Activated effector memory CD4-positive, alpha-beta T cell treated with Interleukin-2 at 50 U/mL for 16 hours (primary cell): ENCODE measurements at regions not wholly inside any gene's neighbourhood (a gene's known extent, or its start where the extent isn't known, plus 50 kb on each side); places are given as distances from the start of the nearest gene placed in this dataset.
"Not testable (repeated sequence)": the region's sequence is repeated elsewhere in the genome, so short reads cannot be mapped to it uniquely, and the experiment has no call there.

Experiments
- DNase-seq: peaks from one replicate; pipeline ENCODE4 v3.0.0-alpha.2; 2020

- DNase-seq = no peak
Measured at GRCh38 chr3:95715128-95715527, 1099.3 kb upstream of the EPHA6 start.

- DNase-seq = no peak
Measured at GRCh38 chr3:95717048-95717447, 1097.3 kb upstream of the EPHA6 start.

DNA sequence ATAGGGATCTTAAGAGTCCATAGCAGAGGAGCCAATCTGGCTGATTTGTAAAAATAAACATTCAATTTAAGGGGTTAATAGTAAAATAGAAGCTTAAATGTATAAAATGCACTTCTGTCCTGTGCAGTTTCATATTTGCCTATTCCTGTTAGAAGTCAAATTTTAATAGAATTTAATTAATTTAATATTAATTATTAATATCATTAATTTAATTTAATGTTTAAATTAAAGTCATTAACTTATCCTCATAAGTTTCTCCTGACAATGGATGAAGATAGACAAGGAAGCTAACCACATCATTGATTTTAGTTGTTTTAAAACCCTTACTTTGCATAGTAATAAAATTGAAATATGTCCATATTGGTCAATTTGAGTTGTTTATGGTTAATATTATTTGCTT lies 1096.2 kb upstream of the EPHA6 start:
- DNase-seq = no peak

- no peak for DNase-seq
Measured at GRCh38 chr3:95719481-95719880, 1094.9 kb upstream of the EPHA6 start.

DNA sequence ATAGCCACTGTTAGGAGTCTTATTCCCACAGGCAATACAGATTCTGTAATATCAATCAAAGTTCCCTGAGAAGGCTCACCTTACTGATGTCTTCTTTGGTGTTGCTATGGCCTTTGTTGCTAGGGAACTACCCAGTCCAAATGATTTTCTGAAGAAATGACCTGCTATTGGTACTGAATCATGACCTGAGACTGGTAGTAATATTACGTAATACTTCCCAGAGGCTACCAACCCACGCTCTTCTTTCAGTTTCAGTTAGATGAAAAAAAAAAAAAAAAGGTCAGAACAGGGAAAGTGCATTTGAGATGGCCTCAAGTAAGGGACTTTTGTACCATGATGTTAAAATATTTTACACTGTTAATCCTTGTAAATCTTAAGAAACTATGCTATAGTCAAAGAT lies 1092.5 kb upstream of the EPHA6 start:
- no peak for DNase-seq

- DNase-seq = no peak
Measured at GRCh38 chr3:95725770-95726169, 1088.6 kb upstream of the EPHA6 start.

- DNase-seq = no peak
Measured at GRCh38 chr3:95731753-95732152, 1082.6 kb upstream of the EPHA6 start.

DNA sequence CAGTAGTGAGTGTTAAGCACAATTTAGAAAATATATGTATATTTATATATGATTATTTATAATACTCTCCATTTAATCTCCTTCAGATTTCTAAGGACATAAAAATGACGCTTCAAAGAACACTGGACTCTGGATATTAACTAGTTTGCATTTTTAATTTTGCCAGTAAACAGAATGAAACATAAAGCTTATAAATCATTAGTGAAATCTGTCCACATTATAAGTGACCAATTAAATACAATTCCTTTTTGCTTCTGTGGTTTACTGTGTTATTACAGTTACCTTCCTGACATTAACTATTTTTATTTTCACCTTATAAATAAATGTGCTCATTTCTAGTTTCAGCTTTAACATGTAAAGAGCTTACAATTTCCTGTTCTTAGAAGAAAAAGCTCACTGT lies 1081.1 kb upstream of the EPHA6 start:
- DNase-seq = no peak

DNA sequence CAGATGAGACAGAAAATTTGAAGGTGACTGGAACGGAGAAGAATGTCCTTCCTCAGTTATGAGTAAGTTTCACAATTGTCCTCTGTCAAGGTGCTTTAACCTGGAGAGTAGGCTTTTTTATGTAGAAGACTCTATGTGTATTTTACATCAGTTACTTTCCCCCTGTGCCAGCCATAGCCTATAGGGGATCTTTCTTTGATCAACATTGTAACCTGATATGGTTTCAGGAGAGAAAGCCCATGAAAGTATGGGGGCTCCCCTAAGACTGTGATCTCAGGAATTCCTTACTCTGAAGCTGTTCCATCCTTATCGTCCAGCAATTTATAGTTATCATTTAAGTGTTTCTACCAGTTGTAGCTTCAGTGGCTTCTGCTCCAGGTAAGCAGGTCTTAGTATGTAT lies 1076.3 kb upstream of the EPHA6 start:
- no peak for DNase-seq

- DNase-seq = not testable (repeated sequence)
Measured at GRCh38 chr3:95744896-95745295, 1069.5 kb upstream of the EPHA6 start.

- DNase-seq = no peak
Measured at GRCh38 chr3:95750097-95750496, 1064.3 kb upstream of the EPHA6 start.

- DNase-seq = no peak
Measured at GRCh38 chr3:95751509-95751908, 1062.9 kb upstream of the EPHA6 start.

GRCh38 chr3:95752199-95752598 lies 1062.2 kb upstream of the EPHA6 start:
- no peak for DNase-seq

DNA sequence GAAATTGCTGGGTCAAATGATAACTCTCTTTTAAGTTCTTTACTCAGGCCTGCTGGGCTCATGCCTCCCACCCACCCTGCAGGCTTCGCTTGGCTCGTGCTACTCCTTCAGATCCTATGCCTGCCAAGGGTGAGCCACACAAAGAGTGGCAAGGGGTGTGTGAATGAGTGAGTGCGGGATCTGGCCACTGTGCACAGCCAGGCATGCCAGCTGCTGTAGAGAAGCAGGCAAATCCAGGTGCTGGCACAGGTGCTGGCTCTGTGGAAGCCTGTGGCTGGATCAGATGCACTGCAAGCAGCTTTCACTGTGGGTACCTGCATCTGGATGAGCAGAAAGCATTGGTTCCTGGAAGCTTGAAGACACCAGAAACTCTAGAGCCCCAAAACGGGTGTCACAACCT lies 1055.7 kb upstream of the EPHA6 start:
- DNase-seq = no peak

DNA sequence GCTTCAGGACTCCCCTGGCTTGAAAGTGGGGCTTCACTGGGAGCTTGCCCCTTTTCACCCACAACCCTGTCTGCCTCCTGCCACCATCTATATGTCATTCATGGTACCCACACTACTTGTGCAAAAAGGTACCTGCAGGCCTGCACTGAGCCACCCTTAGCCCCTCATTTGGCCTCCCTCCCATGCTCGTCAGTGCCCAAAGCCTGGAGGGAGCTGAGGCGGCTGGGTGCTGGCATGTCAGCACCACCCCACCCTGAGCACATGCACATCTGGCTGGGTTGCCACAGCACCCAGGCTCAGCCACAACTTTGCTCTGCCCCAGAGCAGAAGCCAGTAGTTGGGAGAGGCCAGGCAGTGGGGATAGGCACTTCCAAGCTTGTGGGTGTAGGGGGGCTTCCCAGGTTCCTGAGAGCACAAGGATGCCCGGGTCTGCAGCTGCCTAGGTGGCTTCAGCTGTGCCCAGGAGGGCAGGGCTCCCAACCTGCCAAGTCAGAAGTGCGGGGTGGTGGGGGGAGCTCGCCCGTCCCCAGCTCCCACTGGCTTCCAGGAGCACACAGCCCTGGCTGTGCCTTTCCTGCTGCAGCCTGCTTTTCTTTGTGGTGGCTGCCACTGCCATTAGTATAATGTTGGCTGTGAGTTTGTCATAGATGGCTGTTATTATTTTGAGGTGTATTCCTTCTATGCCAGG lies 1054.6 kb upstream of the EPHA6 start:
- DNase-seq = no peak

DNA sequence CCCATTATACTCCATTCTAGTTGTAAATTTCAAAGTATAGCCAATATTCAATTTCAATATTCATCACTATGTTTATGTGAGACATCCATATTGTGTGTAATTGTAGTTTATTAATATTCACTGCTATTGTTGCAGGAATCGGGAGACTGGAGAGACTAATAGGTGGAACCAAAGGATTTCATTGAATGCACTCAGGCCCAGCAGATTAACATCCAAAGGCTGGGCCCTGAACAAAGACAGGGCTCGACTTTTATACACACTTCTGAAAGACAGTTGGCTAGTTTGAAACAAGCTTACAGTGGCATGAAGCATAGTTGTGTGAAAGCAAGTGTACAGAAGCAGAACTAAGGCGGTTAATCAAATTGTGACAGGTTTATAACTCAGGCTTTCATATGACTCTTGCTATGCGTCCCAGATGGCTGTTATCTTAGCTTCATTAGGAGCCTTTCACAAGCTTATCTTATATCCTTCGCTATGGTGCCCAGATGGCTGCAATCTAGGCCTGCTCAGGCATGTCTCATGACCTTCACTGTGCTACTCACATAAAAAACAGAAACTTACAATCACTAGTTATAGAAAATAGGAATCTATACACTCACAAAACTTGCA lies 1038.8 kb upstream of the EPHA6 start:
- DNase-seq = no peak

GRCh38 chr3:95781598-95781997 lies 1032.8 kb upstream of the EPHA6 start:
- DNase-seq = no peak

GRCh38 chr3:95789111-95789510 lies 1025.3 kb upstream of the EPHA6 start:
- no peak for DNase-seq

DNA sequence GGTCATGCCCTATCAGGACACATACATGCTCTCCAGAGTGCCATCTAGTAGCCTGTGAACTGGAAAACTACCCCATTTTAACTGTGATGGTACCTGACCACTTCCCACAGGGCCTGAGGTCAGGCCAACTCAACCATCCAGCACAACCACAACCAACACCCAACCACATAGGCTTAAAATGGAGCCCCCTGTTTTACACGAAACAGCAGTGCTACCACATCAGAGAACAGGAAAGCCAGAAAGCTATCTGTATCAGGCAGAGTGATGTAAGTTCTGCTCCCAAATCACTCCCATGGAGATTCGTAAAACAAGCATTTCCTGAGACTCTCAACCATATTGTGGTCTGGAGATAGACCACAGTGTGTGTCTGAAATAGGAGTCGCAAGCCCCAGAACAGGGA lies 1017.3 kb upstream of the EPHA6 start:
- DNase-seq = no peak

GRCh38 chr3:95798628-95799027 lies 1015.8 kb upstream of the EPHA6 start:
- no peak for DNase-seq

DNA sequence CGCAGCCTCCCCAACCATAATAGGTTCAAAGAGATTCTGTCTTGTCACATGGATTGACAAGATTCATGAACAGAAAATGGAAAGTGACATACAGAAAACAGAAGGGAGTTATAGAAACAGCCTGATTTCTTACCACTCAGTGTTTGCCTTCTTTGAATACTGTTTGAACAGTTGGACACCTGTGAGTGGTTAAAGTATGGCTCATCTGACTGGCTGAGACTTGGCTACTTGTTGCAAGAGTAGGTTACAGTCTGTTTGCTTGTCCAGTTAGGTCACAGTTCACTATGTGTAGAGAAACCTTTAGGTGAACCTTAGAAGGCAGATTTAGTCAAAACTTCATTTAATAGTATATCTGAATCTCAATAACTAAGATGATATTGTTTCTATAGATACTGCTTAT lies 1003.9 kb upstream of the EPHA6 start:
- DNase-seq = no peak

DNA sequence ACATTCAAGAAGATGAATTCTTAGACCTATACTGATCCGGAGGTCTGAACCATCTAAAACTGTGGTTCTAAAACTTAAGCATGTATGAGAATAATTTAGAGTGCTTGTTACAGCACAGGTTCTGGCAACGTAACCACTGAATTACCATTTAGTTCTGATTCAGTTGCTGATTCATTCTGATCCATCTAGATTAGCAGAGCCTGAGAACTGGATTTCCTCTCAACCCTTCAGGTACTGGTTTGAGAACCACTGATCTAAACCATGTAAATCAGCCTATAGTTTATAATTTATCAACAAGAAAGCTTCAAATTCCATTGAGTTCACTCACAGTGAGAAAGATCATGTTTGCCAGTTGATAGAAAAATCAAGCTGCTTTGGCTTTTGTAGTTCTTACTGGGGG lies 1001.1 kb upstream of the EPHA6 start:
- no peak for DNase-seq

GRCh38 chr3:95815828-95816227 lies 998.6 kb upstream of the EPHA6 start:
- DNase-seq = no peak

DNA sequence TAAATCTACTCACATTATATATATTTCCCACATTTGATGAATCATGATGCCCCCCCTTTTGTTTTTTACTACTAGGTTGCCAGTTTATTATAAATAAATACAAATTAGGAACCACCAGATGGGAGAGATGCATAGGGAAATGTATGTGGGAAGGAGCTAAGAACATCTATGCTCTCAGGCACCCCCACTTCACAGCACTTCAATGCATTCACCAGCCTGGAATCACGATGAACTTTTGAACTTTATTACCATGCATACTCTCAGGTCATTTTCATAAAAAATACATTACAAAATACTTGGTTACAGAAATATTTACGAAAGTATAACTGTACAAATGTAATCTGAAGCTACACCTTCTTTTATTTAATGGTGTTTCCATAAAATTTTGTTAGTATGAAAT lies 988.0 kb upstream of the EPHA6 start:
- no peak for DNase-seq

DNA sequence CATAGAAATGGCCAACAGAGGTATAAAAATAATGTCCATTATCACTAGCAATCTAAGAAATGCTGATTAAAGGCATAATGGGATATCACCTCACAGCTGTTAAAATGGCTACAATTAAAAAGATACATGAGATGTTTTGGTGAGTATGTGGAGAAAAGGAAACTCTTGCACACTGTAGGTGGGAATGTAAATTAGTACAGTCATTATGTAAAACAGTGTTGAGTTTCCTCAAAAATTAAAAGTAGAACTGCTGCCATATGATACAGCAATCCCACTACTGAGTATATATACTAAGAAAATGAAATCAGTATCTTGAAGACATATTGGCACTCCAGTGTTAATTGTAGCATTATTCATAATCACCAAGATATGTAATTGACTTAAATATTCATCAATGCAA lies 982.2 kb upstream of the EPHA6 start:
- no peak for DNase-seq
